ENCODE measurements at regions not wholly inside any gene's neighbourhood (a gene's known extent, or its start where the extent isn't known, plus 50 kb on each side); places are given as distances from the start of the nearest gene placed in this dataset.

- TF ChIP-seq CTCF (IDR thresholded peaks at IDR 0.05; ENCODE audit: insufficient read depth, low read length) (no peak), REST (IDR thresholded peaks at IDR 0.05; ENCODE audit: insufficient replicate concordance, low read depth) (no peak)
Observed at GRCh38 chrX:69074726-69075125, 90.5 kb downstream of the PJA1 start.

All from HL-60 (cell line).